ENCODE measurements at regions not wholly inside any gene's neighbourhood (a gene's known extent, or its start where the extent isn't known, plus 50 kb on each side); places are given as distances from the start of the nearest gene placed in this dataset.
A peak's percentile ranks its signal among the peaks of the same experiment; 100 is the strongest.

DNA sequence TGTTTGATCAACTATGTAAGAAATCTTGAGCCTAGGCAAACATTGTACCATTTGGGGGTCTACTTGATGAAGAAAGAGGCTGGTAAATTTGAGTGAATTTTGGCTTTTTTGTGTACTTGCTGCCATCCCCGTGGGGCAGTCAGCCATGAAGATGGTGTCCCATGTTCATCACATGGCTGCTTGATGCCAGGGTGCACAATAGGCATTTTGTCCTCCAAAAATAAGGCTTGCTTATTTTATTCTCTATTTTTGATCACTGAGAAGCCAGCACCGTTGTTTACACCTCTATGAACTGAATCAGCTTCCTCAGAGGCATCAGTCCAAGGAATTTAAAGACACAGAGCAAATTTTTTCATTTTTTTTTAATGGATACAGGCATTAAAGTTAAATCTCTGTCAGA is 1195.7 kb downstream of the AMY1C start:
- TF ChIP-seq, protein P1, sequence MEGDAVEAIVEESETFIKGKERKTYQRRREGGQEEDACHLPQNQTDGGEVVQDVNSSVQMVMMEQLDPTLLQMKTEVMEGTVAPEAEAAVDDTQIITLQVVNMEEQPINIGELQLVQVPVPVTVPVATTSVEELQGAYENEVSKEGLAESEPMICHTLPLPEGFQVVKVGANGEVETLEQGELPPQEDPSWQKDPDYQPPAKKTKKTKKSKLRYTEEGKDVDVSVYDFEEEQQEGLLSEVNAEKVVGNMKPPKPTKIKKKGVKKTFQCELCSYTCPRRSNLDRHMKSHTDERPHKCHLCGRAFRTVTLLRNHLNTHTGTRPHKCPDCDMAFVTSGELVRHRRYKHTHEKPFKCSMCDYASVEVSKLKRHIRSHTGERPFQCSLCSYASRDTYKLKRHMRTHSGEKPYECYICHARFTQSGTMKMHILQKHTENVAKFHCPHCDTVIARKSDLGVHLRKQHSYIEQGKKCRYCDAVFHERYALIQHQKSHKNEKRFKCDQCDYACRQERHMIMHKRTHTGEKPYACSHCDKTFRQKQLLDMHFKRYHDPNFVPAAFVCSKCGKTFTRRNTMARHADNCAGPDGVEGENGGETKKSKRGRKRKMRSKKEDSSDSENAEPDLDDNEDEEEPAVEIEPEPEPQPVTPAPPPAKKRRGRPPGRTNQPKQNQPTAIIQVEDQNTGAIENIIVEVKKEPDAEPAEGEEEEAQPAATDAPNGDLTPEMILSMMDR (IDR thresholded peaks at IDR 0.05; ENCODE audit: extremely low read depth, insufficient read depth, missing control alignments) = no peak
- DNase-seq (ENCODE audit: low spot score) = no peak
- in situ Hi-C loops (cut with MboI; ENCODE audit: low pct_unique_long_range_greater_than_20kb, low sequenced_read_pairs, unreplicated experiment) = no loop called here

DNA sequence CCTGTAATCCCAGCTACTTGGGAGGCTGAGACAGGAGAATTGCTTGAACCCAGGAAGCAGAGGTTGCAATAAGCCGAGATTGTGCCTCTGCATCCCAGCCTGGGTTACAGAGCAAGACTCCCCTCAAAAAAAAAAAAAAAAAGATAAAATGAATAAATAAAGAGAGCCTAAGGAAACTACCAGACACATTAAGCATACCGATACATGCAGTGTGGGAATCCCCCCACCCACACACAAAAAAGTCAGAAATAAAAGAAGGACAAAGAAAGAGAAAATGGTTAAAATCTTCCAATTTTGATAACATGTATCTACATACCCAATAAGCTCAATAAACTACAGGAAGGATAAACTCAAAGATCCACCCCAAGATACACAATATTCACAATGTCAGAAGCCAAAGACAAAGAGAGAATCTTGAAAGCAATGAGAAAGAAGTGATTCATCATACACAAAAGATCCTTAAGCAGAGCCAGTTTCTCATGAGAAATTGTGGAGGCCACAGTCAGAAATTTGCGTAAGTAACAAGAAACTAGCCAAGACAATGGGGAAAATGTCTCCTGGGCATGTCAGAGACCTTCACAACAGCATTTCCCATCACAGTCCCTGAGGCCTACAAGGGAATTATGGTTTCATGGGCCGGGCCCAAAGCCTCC is 1197.0 kb downstream of the AMY1C start:
- in situ Hi-C loops (cut with MboI; ENCODE audit: low pct_unique_long_range_greater_than_20kb, low sequenced_read_pairs, unreplicated experiment) = no loop called here
- DNase-seq (ENCODE audit: low spot score) = no peak
- TF ChIP-seq, protein P1 (IDR thresholded peaks at IDR 0.05; ENCODE audit: extremely low read depth, insufficient read depth, missing control alignments) = no peak

GRCh38 chr1:104953555-104953954 is 1203.9 kb downstream of the AMY1C start:
- in situ Hi-C loops (cut with MboI; ENCODE audit: low pct_unique_long_range_greater_than_20kb, low sequenced_read_pairs, unreplicated experiment) = no loop called here
- TF ChIP-seq, protein P1 (IDR thresholded peaks at IDR 0.05; ENCODE audit: extremely low read depth, insufficient read depth, missing control alignments) = no peak
- no peak for DNase-seq (ENCODE audit: low spot score)

DNA sequence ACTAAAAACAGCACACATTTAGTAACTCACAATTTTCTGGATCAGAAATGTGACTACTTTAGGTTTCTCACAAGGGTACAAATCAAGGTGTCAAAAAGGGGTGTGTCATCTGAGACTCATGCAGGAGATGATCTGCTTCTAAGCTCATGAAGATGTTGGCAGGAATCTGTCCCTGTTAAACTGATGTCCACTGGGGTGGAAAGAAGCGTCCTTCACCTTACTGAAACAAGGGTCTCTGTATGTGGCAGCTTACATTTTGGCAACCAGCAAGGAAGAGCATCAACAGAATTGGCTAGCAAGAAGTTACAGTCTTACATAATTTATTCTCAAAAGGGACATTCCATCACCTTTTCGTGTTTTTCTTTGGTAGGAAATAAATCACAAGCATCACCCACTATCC is 1223.8 kb downstream of the AMY1C start:
- TF ChIP-seq, protein P1 (IDR thresholded peaks at IDR 0.05; ENCODE audit: extremely low read depth, insufficient read depth, missing control alignments) = no peak
- in situ Hi-C loops (cut with MboI; ENCODE audit: low pct_unique_long_range_greater_than_20kb, low sequenced_read_pairs, unreplicated experiment) = no loop called here
- DNase-seq (ENCODE audit: low spot score) = no peak

DNA sequence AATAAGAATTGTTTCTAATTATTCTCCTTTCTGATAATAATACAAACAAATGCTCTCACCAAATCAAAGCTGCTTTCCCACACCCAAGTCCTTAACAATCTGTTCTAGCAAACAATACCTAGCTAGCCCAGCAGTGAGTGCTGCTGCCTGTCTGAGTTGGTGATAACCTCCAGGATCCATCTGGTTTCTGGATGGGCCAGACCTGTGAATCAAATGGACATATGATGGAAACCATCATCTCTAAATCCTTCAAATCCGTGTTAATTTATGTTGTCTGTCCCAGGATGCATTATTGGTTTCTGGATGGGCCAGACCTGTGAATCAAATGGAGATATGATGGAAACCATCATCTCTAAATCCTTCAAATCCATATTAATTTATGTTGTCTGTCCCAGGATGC is 1230.0 kb downstream of the AMY1C start:
- DNase-seq (ENCODE audit: low spot score) = no peak
- TF ChIP-seq, protein P1 (IDR thresholded peaks at IDR 0.05; ENCODE audit: extremely low read depth, insufficient read depth, missing control alignments) = no peak
- in situ Hi-C loops (cut with MboI; ENCODE audit: low pct_unique_long_range_greater_than_20kb, low sequenced_read_pairs, unreplicated experiment) = no loop called here

DNA sequence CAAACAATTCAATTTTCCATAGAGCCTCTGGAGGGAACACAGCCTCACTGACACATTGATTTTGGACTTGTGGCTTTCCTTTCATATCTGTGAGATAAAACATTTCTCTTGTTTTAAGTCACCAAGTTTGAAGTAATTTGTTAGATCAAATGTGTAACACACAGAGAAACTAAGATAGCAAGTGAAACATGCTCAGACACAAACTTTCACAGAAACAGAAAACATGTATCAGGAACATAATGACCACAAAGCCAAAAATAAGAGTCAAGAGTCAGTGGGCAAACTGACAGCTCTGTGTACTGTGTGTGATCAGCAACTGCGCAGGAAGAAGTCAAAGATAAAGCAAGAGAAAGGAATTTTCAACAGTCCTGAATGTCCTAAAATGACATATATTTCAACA is 1237.5 kb downstream of the AMY1C start:
- in situ Hi-C loops (cut with MboI; ENCODE audit: low pct_unique_long_range_greater_than_20kb, low sequenced_read_pairs, unreplicated experiment) = no loop called here
- DNase-seq (ENCODE audit: low spot score) = peak; percentile 11
- TF ChIP-seq, protein P1 (IDR thresholded peaks at IDR 0.05; ENCODE audit: extremely low read depth, insufficient read depth, missing control alignments) = no peak

Data from GM13977 (cell line).